ENCODE measurements at regions not wholly inside any gene's neighbourhood (a gene's known extent, or its start where the extent isn't known, plus 50 kb on each side); places are given as distances from the start of the nearest gene placed in this dataset.

DNA sequence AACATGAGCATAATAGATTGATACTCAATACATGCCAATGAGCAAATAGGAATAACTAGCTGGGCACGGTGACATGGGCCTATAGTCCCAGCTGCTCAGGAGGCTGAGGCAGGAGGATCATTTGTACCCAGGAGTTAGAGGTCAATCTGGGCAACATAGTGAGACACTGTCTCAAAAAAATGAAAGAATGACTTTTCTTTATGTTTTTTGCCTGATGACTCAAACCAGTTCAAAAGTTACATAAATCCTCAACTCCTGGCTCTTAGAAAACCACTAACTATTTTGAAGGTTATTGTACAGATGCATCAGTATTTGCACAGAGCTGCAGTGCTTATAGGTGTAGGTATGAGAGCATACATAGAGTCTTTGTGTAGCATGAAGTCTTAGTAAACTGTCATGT, 219.2 kb upstream of the RGS6 start (continued):
- no peak for TF ChIP-seq ETS2 (tag; IDR thresholded peaks at IDR 0.05; ENCODE audit: borderline replicate concordance, poor library complexity, severe bottlenecking)
- no peak for TF ChIP-seq KLF1 (tag; IDR thresholded peaks at IDR 0.05)
- TF ChIP-seq, protein P1, sequence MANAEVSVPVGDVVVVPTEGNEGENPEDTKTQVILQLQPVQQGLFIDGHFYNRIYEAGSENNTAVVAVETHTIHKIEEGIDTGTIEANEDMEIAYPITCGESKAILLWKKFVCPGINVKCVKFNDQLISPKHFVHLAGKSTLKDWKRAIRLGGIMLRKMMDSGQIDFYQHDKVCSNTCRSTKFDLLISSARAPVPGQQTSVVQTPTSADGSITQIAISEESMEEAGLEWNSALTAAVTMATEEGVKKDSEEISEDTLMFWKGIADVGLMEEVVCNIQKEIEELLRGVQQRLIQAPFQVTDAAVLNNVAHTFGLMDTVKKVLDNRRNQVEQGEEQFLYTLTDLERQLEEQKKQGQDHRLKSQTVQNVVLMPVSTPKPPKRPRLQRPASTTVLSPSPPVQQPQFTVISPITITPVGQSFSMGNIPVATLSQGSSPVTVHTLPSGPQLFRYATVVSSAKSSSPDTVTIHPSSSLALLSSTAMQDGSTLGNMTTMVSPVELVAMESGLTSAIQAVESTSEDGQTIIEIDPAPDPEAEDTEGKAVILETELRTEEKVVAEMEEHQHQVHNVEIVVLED (CRISPR knock-in tag; IDR thresholded peaks at IDR 0.05): no peak
- TF ChIP-seq CHCHD3 (CRISPR knock-in tag; IDR thresholded peaks at IDR 0.05): no peak

GRCh38 chr14:71713451-71713850, 218.8 kb upstream of the RGS6 start:
- Histone ChIP-seq H3K36me3 (ENCODE audit: control insufficient read depth, insufficient read depth, low read length) (peaks cover 5% of the 10 kb centered on the region; the same call in 1 of the 3 replicates), H2AFZ (ENCODE audit: low read depth, low read length) (no peak overlapping the region), H3K79me2 (ENCODE audit: control insufficient read depth, insufficient read depth, low read length) (no peaks in the 10 kb centered on the region), H4K20me1 (replicated peaks; ENCODE audit: control insufficient read depth, insufficient read depth, low read length) (no peaks in the 10 kb centered on the region), H3K27ac (ENCODE audit: extremely low read depth, low read depth, low read length) (no peak overlapping the region), H3K9me1 (ENCODE audit: control insufficient read depth, insufficient read depth, low read length) (no peaks in the 10 kb centered on the region), H3K4me3 (no peak overlapping the region), H3K27me3 (ENCODE audit: control insufficient read depth in 2 of 2, insufficient read depth in 2 of 2, low read length in 2 of 2) (no peaks in the 10 kb centered on the region), H3K9ac (ENCODE audit: insufficient read depth in 1 of 2, low read depth in 2 of 2, low read length in 2 of 2) (no peak overlapping the region), H3K9me3 (replicated peaks; ENCODE audit: control insufficient read depth, insufficient read depth, low read depth, low read length) (no peaks in the 10 kb centered on the region), H3K4me2 (ENCODE audit: insufficient read depth, low read length) (no peak overlapping the region), H3K4me1 (replicated peaks in 1 of 2; ENCODE audit: control insufficient read depth in 2 of 2, insufficient read depth in 2 of 2, low read length in 2 of 2) (no peaks in the 10 kb centered on the region)
- DNase-seq (ENCODE audit: extremely low read depth in 1 of 4, low spot score in 3 of 4): no peak
- FAIRE-seq: no peak
- WGBS (ENCODE audit: insufficient coverage, low coverage, missing lambda C conversion rate): 9% methylated on average over 1 of the region's 1 CpG
- no TSS peak for BruUV-seq (replicated peaks)
- ChIA-PET CTCF (ENCODE audit: low intra/inter-chr PET ratio) (no interaction called here), POLR2A (no interaction called here)
- intact Hi-C loops (cut with micrococcal nuclease) (no loop called here), in situ Hi-C loops (cut with MboI) (no loop called here)
- ATAC-seq: no peak
- TF ChIP-seq ZNF212 (CRISPR knock-in tag; IDR thresholded peaks at IDR 0.05): no peak
- no peak for TF ChIP-seq POLR2B (IDR thresholded peaks at IDR 0.05; ENCODE audit: low read depth, partially characterized antibody)
- no peak for TF ChIP-seq ILF3 (IDR thresholded peaks at IDR 0.05; ENCODE audit: borderline replicate concordance)
- no peak for TF ChIP-seq NR2F6 (CRISPR knock-in tag; IDR thresholded peaks at IDR 0.05)
- no peak for TF ChIP-seq MCM5 (IDR thresholded peaks at IDR 0.05; ENCODE audit: low read depth)
- TF ChIP-seq LCOR (CRISPR knock-in tag; IDR thresholded peaks at IDR 0.05): no peak
- no peak for TF ChIP-seq ZNF274 (IDR thresholded peaks at IDR 0.05; ENCODE audit: borderline replicate concordance, low read depth, low read length)
- no peak for TF ChIP-seq FOXJ2 (tag; IDR thresholded peaks at IDR 0.05)
- no peak for TF ChIP-seq SIN3A (IDR thresholded peaks at IDR 0.05; ENCODE audit: borderline replicate concordance in 2 of 2, control insufficient read depth in 1 of 2, low read depth in 2 of 2, low read length in 2 of 2)
- TF ChIP-seq ESRRB (CRISPR knock-in tag; IDR thresholded peaks at IDR 0.05; ENCODE audit: borderline replicate concordance): no peak
- TF ChIP-seq HSF4 (CRISPR knock-in tag; IDR thresholded peaks at IDR 0.05; ENCODE audit: borderline replicate concordance): no peak
- no peak for TF ChIP-seq ID3 (CRISPR knock-in tag; IDR thresholded peaks at IDR 0.05)
- TF ChIP-seq ID3 (tag; IDR thresholded peaks at IDR 0.05): no peak
- TF ChIP-seq, protein P2, sequence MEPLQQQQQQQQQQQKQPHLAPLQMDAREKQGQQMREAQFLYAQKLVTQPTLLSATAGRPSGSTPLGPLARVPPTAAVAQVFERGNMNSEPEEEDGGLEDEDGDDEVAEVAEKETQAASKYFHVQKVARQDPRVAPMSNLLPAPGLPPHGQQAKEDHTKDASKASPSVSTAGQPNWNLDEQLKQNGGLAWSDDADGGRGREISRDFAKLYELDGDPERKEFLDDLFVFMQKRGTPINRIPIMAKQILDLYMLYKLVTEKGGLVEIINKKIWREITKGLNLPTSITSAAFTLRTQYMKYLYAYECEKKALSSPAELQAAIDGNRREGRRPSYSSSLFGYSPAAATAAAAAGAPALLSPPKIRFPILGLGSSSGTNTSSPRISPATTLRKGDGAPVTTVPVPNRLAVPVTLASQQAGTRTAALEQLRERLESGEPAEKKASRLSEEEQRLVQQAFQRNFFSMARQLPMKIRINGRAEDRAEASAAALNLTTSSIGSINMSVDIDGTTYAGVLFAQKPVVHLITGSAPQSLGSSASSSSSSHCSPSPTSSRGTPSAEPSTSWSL (CRISPR knock-in tag; IDR thresholded peaks at IDR 0.05; ENCODE audit: borderline replicate concordance): no peak
- TF ChIP-seq IRF1 (CRISPR knock-in tag; IDR thresholded peaks at IDR 0.05; ENCODE audit: borderline replicate concordance): no peak

Data from K562 (cell line).